ENCODE measurements at regions not wholly inside any gene's neighbourhood (a gene's known extent, or its start where the extent isn't known, plus 50 kb on each side); places are given as distances from the start of the nearest gene placed in this dataset.

DNA sequence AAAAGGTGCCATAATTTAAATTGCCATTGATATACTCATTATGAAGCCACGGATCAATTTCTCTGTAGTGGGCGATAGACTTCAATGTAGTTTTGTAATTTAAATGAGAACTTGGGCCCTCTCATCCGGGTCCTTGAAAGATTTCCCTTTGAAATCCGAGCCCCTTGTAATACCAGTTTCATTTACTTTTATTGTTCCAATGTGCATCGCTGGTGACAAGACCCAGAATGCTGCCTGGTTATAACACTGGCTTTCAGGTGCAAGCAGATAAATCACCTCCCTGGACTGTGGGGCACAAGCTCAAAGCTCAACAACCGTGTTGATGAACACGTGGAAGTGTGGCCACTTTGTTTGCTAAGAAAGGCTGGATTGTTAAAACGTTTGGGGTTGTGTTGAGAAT, 68.9 kb upstream of the FZD10 start:
- H3K4me1 ChIP-seq = no peaks in the 10 kb centered on the region
- TF ChIP-seq, protein P1, sequence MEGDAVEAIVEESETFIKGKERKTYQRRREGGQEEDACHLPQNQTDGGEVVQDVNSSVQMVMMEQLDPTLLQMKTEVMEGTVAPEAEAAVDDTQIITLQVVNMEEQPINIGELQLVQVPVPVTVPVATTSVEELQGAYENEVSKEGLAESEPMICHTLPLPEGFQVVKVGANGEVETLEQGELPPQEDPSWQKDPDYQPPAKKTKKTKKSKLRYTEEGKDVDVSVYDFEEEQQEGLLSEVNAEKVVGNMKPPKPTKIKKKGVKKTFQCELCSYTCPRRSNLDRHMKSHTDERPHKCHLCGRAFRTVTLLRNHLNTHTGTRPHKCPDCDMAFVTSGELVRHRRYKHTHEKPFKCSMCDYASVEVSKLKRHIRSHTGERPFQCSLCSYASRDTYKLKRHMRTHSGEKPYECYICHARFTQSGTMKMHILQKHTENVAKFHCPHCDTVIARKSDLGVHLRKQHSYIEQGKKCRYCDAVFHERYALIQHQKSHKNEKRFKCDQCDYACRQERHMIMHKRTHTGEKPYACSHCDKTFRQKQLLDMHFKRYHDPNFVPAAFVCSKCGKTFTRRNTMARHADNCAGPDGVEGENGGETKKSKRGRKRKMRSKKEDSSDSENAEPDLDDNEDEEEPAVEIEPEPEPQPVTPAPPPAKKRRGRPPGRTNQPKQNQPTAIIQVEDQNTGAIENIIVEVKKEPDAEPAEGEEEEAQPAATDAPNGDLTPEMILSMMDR (IDR thresholded peaks at IDR 0.05) = no peak
- H3K27ac ChIP-seq = no peak overlapping the region
- intact Hi-C loops (cut with DNase I; ENCODE audit: low total_unique reads) = no loop called here
- H3K4me3 ChIP-seq = no peak overlapping the region
- H3K9me3 ChIP-seq = no peaks in the 10 kb centered on the region
- H3K27me3 ChIP-seq = peaks cover 0 to 10% of the 10 kb centered on the region in 2 donors
- DNase-seq = no peak
- no peaks in the 10 kb centered on the region for H3K36me3 ChIP-seq

DNA sequence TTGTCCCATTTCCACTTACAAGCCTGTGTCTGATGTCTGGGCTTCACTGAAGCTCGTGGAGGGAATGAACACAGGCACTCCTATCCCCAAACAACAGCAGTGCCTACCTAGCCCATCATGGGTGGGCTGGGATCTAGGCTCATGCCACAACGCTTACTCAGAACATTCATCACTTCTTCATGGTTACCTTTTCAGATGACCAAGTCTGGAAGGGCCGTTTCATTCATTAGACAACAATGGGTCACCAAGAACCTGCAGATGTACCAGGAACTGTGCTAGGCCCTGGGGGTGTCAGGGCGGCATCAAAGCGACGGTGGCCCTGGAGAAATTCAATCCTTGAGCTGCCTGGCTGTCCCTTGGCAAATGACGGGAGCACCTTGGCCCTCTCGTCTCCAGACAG, 64.9 kb upstream of the FZD10 start:
- Histone ChIP-seq H3K27ac (no peak overlapping the region), H3K9me3 (no peaks in the 10 kb centered on the region), H3K27me3 (peaks cover 0 to 15% of the 10 kb centered on the region in 2 donors)

DNA sequence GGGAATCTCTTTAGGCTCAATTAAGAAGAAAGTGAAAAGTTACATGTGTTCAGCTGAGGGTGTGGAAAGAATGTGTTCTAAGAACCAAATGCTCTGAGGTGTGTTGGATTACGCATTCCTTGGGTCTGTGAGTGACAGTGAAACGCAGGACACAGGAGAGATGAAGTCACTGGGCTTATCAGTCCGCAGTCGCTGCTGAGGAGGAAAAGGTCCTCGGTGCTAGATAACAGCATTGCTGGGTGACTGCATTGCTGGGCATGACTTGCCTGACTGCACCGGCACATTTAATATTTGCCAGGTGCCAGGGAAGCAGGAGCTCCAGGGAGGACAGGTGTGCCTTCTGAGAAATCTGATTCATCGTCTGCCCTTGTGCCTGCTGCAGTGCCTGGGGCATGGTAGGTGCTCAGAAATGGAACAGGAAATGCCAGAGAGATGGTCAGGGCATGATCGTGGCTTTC, 64.4 kb upstream of the FZD10 start:
- no peak for DNase-seq
- H3K4me1 ChIP-seq = no peaks in the 10 kb centered on the region
- H3K27me3 ChIP-seq = peaks cover 0 to 19% of the 10 kb centered on the region in 2 donors
- H3K27ac ChIP-seq = no peak overlapping the region
- no peaks in the 10 kb centered on the region for H3K36me3 ChIP-seq
- no peaks in the 10 kb centered on the region for H3K9me3 ChIP-seq
- no peak overlapping the region for H3K4me3 ChIP-seq
- TF ChIP-seq, protein P1 (IDR thresholded peaks at IDR 0.05) = no peak
- intact Hi-C loops (cut with DNase I; ENCODE audit: low total_unique reads) = no loop called here

More for the DNA sequence above, 64.9 kb upstream of the FZD10 start:
- no peak for DNase-seq
- TF ChIP-seq, protein P1 (IDR thresholded peaks at IDR 0.05) = no peak
- H3K4me3 ChIP-seq = no peak overlapping the region
- intact Hi-C loops (cut with DNase I; ENCODE audit: low total_unique reads) = no loop called here
- H3K36me3 ChIP-seq = no peaks in the 10 kb centered on the region
- H3K4me1 ChIP-seq = no peaks in the 10 kb centered on the region

DNA sequence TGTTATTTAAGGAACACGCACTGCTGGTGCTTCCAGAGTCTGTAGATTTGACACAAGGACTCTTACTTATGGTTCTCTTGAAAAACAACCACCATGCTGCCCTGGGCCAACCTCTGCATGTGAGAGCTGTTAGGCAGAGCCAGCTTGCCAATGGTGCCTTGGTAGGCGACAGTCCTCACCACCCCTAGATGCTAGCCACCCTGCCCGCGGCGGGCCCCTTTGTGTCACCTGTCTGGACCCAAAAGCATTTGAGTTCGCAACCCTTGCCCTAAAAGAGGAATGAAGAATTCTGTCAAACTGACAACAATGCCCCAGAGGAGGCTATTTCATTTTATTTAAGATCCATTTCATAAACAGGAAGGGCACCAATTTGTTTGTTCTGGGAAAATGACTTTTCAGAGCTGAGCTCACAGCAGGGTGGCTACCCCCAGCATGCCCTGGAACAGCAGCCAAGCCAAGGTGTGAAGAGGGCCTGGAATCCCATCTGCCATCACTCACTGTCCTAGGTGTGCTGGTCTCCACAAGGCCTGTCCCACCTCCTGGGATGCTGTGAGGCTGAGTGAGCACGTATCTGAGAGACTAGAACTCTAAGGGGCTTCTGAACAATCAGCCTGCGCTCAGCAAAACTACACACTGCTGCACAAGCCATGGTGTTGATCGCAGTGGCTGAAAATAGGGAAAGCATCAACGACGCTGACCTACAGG, 63.8 kb upstream of the FZD10 start:
- H3K9me3 ChIP-seq = no peaks in the 10 kb centered on the region
- TF ChIP-seq, protein P1 (IDR thresholded peaks at IDR 0.05) = no peak
- H3K4me1 ChIP-seq = no peaks in the 10 kb centered on the region
- H3K36me3 ChIP-seq = no peaks in the 10 kb centered on the region
- peaks cover 0 to 20% of the 10 kb centered on the region in 2 donors for H3K27me3 ChIP-seq
- no peak for DNase-seq
- no peak overlapping the region for H3K27ac ChIP-seq
- no peak overlapping the region for H3K4me3 ChIP-seq
- intact Hi-C loops (cut with DNase I; ENCODE audit: low total_unique reads) = no loop called here

DNA sequence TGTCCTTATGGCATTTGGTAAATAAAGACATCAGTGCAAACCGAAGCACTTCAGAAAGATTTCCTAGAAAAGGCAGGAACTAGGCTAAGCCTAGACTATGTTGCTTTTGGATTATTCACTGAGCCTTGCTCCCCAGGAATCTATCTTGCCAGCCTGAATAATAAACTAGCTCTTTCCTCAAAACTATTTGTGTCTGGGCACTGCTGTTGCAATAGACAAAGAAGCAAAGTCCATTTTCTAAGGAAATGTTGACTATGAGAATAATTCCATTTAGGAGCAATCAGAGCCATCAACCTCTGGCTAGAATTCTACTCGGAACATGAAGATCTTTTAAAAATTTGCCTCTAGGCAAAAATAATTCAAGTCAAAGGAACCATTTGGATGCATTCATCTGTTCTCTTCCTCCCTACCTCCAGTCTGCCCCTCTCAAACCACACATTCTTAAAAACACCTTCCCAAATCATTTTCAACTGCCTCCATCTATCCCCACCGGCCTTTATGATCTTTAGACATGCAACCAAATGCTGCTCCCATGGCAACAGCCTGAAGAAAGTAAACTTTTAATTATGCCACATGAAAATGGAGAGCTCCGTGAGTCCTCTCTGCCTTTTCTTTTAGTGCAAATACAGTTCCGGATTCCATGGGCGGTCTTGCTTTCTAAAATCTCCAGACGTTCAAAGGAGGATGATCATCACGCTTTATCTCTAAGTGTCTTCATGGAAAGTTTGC, 61.5 kb upstream of the FZD10 start:
- DNase-seq = no peak
- H3K27ac ChIP-seq = no peak overlapping the region
- H3K9me3 ChIP-seq = no peaks in the 10 kb centered on the region
- H3K36me3 ChIP-seq = no peaks in the 10 kb centered on the region
- intact Hi-C loops (cut with DNase I; ENCODE audit: low total_unique reads) = no loop called here
- no peak overlapping the region for H3K4me3 ChIP-seq
- TF ChIP-seq, protein P1 (IDR thresholded peaks at IDR 0.05) = no peak
- H3K4me1 ChIP-seq = no peaks in the 10 kb centered on the region
- H3K27me3 ChIP-seq = peaks cover 0 to 18% of the 10 kb centered on the region in 2 donors

Measured in tibial artery (tissue), 4 donors.